Erythroblast (primary cell): ENCODE measurements at regions not wholly inside any gene's neighbourhood (a gene's known extent, or its start where the extent isn't known, plus 50 kb on each side); places are given as distances from the start of the nearest gene placed in this dataset.

Experiments
- GATA1 ChIP-seq: IDR thresholded peaks from 2 replicates; pipeline ENCODE4 v1.6.1; 2011; ENCODE audit warnings: low read depth, mild to moderate bottlenecking, control low read depth, low read length, moderate library complexity
- POLR2A ChIP-seq: IDR thresholded peaks from 2 replicates; pipeline ENCODE4 v1.6.1; 2011; ENCODE audit warnings: mild to moderate bottlenecking, low read length

DNA sequence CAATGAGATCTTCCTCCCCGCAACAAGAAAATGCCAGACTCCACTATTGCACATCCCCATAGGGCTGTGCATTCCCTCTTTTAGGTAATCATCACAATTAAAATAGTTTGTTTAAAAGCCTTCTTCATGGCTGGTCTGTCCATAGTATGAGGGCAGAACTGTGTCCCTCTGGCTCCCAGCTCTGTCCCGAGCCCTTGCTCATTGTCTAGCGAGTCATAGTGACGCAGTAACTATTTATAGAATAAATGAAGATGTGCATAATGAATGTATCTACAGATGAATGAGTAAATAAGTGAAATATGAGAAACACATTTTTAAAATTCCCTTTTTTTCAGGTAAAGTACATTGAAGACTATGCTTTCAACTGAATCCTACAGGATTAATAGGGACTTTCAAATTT is 128.4 kb upstream of the TMC3 start:
- TF ChIP-seq POLR2A = no peak
- no peak for TF ChIP-seq GATA1
